WTC11 (cell line): ENCODE measurements at regions not wholly inside any gene's neighbourhood (a gene's known extent, or its start where the extent isn't known, plus 50 kb on each side); places are given as distances from the start of the nearest gene placed in this dataset.
"Not testable (repeated sequence)": the region's sequence is repeated elsewhere in the genome, so short reads cannot be mapped to it uniquely, and the experiment has no call there.

Experiments
- ELF4 ChIP-seq: sonication (generic); formaldehyde crosslinking; IDR thresholded peaks from 2 replicates; pipeline ENCODE4 v1.8.1; 2022; ENCODE audit warnings: low read depth, mild to moderate bottlenecking, moderate library complexity, missing genetic modification reagents
- FOXP1 ChIP-seq: sonication (generic); formaldehyde crosslinking; IDR thresholded peaks from 2 replicates; pipeline ENCODE4 v1.8.0; 2022; ENCODE audit warnings: missing genetic modification reagents, mild to moderate bottlenecking, moderate library complexity, borderline replicate concordance
- SP1 ChIP-seq: sonication (generic); formaldehyde crosslinking; conservative IDR thresholded peaks from 2 replicates; pipeline ENCODE4 v1.8.1; 2022; ENCODE audit warnings: missing genetic modification reagents
- TP53 ChIP-seq: sonication (generic); formaldehyde crosslinking; IDR thresholded peaks from 2 replicates; pipeline ENCODE4 v1.8.1; 2023; ENCODE audit warnings: mild to moderate bottlenecking, missing genetic modification reagents
- TF ChIP-seq, protein P1 (sequence below): fragments of 200-600 bp; IDR thresholded peaks from 2 replicates; pipeline ENCODE4 v1.8.0; 2022; ENCODE audit warnings: antibody characterized with exemption
- TF ChIP-seq, protein P2 (sequence below): sonication (generic); formaldehyde crosslinking; IDR thresholded peaks from 2 replicates; pipeline ENCODE4 v1.8.0; 2022; ENCODE audit warnings: mild to moderate bottlenecking, missing genetic modification reagents
- TF ChIP-seq, protein P3 (sequence below): sonication (generic); formaldehyde crosslinking; IDR thresholded peaks from 2 replicates; pipeline ENCODE4 v1.8.0; 2022; ENCODE audit warnings: missing genetic modification reagents
- TF ChIP-seq, protein P4 (sequence below): sonication (generic); formaldehyde crosslinking; IDR thresholded peaks from 2 replicates; pipeline ENCODE4 v1.8.1; 2022; ENCODE audit warnings: low read depth, missing genetic modification reagents, borderline replicate concordance
- TF ChIP-seq, protein P5 (sequence below): sonication (generic); formaldehyde crosslinking; IDR thresholded peaks from 2 replicates; pipeline ENCODE4 v1.8.1; 2023; ENCODE audit warnings: mild to moderate bottlenecking, missing genetic modification reagents
- TF ChIP-seq, protein P6 (sequence below): sonication (generic); formaldehyde crosslinking; conservative IDR thresholded peaks from 2 replicates; pipeline ENCODE4 v1.8.1; 2022; ENCODE audit warnings: mild to moderate bottlenecking, missing genetic modification reagents
- TF ChIP-seq, protein P7 (sequence below): sonication (generic); formaldehyde crosslinking; IDR thresholded peaks from 2 replicates; pipeline ENCODE4 v1.8.1; 2023; ENCODE audit warnings: mild to moderate bottlenecking, missing genetic modification reagents, moderate library complexity

DNA sequence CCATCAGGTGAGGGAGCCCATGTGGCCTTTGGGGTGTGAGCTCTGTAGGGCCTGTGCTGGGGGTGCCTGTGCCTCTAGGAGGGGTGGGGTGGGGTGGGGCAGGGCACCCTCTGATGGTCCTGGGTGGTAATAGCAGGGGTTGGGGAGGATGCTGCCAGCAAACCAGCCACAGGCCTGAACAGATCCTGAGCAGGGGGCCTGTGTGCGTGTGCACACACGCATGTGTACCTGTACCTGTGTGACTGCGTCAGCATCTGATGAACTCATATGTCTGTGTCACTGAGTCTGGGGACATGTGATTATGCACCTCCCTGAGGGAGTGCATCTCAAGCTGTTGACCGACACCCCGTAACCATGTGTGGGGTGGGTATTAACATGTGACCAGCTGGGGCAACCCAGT lies 182.8 kb upstream of the AKAP13 start:
- TF ChIP-seq, protein P1, sequence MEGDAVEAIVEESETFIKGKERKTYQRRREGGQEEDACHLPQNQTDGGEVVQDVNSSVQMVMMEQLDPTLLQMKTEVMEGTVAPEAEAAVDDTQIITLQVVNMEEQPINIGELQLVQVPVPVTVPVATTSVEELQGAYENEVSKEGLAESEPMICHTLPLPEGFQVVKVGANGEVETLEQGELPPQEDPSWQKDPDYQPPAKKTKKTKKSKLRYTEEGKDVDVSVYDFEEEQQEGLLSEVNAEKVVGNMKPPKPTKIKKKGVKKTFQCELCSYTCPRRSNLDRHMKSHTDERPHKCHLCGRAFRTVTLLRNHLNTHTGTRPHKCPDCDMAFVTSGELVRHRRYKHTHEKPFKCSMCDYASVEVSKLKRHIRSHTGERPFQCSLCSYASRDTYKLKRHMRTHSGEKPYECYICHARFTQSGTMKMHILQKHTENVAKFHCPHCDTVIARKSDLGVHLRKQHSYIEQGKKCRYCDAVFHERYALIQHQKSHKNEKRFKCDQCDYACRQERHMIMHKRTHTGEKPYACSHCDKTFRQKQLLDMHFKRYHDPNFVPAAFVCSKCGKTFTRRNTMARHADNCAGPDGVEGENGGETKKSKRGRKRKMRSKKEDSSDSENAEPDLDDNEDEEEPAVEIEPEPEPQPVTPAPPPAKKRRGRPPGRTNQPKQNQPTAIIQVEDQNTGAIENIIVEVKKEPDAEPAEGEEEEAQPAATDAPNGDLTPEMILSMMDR: not testable (repeated sequence)
- TF ChIP-seq, protein P2, sequence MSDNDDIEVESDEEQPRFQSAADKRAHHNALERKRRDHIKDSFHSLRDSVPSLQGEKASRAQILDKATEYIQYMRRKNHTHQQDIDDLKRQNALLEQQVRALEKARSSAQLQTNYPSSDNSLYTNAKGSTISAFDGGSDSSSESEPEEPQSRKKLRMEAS: not testable (repeated sequence)
- TF ChIP-seq, protein P3, sequence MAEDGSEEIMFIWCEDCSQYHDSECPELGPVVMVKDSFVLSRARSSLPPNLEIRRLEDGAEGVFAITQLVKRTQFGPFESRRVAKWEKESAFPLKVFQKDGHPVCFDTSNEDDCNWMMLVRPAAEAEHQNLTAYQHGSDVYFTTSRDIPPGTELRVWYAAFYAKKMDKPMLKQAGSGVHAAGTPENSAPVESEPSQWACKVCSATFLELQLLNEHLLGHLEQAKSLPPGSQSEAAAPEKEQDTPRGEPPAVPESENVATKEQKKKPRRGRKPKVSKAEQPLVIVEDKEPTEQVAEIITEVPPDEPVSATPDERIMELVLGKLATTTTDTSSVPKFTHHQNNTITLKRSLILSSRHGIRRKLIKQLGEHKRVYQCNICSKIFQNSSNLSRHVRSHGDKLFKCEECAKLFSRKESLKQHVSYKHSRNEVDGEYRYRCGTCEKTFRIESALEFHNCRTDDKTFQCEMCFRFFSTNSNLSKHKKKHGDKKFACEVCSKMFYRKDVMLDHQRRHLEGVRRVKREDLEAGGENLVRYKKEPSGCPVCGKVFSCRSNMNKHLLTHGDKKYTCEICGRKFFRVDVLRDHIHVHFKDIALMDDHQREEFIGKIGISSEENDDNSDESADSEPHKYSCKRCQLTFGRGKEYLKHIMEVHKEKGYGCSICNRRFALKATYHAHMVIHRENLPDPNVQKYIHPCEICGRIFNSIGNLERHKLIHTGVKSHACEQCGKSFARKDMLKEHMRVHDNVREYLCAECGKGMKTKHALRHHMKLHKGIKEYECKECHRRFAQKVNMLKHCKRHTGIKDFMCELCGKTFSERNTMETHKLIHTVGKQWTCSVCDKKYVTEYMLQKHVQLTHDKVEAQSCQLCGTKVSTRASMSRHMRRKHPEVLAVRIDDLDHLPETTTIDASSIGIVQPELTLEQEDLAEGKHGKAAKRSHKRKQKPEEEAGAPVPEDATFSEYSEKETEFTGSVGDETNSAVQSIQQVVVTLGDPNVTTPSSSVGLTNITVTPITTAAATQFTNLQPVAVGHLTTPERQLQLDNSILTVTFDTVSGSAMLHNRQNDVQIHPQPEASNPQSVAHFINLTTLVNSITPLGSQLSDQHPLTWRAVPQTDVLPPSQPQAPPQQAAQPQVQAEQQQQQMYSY (CRISPR knock-in tag): not testable (repeated sequence)
- TF ChIP-seq, protein P4, sequence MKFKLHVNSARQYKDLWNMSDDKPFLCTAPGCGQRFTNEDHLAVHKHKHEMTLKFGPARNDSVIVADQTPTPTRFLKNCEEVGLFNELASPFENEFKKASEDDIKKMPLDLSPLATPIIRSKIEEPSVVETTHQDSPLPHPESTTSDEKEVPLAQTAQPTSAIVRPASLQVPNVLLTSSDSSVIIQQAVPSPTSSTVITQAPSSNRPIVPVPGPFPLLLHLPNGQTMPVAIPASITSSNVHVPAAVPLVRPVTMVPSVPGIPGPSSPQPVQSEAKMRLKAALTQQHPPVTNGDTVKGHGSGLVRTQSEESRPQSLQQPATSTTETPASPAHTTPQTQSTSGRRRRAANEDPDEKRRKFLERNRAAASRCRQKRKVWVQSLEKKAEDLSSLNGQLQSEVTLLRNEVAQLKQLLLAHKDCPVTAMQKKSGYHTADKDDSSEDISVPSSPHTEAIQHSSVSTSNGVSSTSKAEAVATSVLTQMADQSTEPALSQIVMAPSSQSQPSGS (CRISPR knock-in tag): not testable (repeated sequence)
- not testable (repeated sequence) for TF ChIP-seq TP53 (CRISPR knock-in tag); ELF4 (CRISPR knock-in tag); SP1 (CRISPR knock-in tag); FOXP1
- TF ChIP-seq, protein P5, sequence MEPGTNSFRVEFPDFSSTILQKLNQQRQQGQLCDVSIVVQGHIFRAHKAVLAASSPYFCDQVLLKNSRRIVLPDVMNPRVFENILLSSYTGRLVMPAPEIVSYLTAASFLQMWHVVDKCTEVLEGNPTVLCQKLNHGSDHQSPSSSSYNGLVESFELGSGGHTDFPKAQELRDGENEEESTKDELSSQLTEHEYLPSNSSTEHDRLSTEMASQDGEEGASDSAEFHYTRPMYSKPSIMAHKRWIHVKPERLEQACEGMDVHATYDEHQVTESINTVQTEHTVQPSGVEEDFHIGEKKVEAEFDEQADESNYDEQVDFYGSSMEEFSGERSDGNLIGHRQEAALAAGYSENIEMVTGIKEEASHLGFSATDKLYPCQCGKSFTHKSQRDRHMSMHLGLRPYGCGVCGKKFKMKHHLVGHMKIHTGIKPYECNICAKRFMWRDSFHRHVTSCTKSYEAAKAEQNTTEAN (CRISPR knock-in tag): not testable (repeated sequence)
- TF ChIP-seq, protein P6, sequence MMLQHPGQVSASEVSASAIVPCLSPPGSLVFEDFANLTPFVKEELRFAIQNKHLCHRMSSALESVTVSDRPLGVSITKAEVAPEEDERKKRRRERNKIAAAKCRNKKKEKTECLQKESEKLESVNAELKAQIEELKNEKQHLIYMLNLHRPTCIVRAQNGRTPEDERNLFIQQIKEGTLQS (CRISPR knock-in tag): not testable (repeated sequence)
- TF ChIP-seq, protein P7, sequence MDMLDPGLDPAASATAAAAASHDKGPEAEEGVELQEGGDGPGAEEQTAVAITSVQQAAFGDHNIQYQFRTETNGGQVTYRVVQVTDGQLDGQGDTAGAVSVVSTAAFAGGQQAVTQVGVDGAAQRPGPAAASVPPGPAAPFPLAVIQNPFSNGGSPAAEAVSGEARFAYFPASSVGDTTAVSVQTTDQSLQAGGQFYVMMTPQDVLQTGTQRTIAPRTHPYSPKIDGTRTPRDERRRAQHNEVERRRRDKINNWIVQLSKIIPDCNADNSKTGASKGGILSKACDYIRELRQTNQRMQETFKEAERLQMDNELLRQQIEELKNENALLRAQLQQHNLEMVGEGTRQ (CRISPR knock-in tag): not testable (repeated sequence)
